ENCODE measurements at regions not wholly inside any gene's neighbourhood (a gene's known extent, or its start where the extent isn't known, plus 50 kb on each side); places are given as distances from the start of the nearest gene placed in this dataset.

DNA sequence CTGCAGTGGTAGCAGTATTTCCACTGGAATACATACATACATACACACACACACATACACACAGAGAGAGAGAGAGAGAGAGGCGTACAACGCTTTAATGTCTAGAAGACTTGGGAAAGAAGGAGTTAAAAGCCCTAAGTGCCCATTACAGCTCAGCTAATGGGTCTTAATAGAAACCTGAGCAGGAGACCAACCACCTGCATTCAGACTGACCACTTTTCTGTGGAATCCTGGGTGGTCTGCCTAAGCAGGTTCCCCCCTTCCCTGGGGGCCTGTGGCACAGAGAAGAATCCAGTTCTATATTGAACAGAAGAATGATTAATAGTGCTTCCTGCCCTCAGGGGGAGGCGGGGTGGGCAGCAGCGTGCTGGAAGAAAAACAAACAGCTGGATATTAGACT, 312.4 kb upstream of the PRKD1 start:
- TF ChIP-seq, protein P1, sequence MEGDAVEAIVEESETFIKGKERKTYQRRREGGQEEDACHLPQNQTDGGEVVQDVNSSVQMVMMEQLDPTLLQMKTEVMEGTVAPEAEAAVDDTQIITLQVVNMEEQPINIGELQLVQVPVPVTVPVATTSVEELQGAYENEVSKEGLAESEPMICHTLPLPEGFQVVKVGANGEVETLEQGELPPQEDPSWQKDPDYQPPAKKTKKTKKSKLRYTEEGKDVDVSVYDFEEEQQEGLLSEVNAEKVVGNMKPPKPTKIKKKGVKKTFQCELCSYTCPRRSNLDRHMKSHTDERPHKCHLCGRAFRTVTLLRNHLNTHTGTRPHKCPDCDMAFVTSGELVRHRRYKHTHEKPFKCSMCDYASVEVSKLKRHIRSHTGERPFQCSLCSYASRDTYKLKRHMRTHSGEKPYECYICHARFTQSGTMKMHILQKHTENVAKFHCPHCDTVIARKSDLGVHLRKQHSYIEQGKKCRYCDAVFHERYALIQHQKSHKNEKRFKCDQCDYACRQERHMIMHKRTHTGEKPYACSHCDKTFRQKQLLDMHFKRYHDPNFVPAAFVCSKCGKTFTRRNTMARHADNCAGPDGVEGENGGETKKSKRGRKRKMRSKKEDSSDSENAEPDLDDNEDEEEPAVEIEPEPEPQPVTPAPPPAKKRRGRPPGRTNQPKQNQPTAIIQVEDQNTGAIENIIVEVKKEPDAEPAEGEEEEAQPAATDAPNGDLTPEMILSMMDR (IDR thresholded peaks at IDR 0.05), result no peak
- TF ChIP-seq ZFX (IDR thresholded peaks at IDR 0.05; ENCODE audit: borderline replicate concordance), result no peak
